DND-41 (cell line): ENCODE measurements at regions not wholly inside any gene's neighbourhood (a gene's known extent, or its start where the extent isn't known, plus 50 kb on each side); places are given as distances from the start of the nearest gene placed in this dataset.

Experiments used
- CTCF ChIP-seq: IDR thresholded peaks from 2 replicates; pipeline ENCODE4 v1.5.1; 2012; ENCODE audit warnings: borderline replicate concordance, low read length, moderate library complexity, mild to moderate bottlenecking; ENCODE audit not compliant: poor library complexity, severe bottlenecking; ENCODE audit errors: extremely low read depth
- EZH2 ChIP-seq: IDR thresholded peaks from 3 replicates; pipeline ENCODE4 v1.6.1; 2012; ENCODE audit warnings: borderline replicate concordance, low read depth, mild to moderate bottlenecking, moderate library complexity, low read length, inconsistent platforms; ENCODE audit not compliant: severe bottlenecking

- TF ChIP-seq CTCF (no peak), EZH2 (no peak)
Observed at GRCh38 chrX:68941385-68941952, 112.6 kb downstream of the EFNB1 start.
